HepG2 (cell line): ENCODE measurements at regions not wholly inside any gene's neighbourhood (a gene's known extent, or its start where the extent isn't known, plus 50 kb on each side); places are given as distances from the start of the nearest gene placed in this dataset.

Experiments used
- ATAC-seq: fragments of 200-7000 bp; cut with Tn5 transposase; 3 replicates; pipeline ENCODE4 v1.9.1; 2020; ENCODE audit warnings: mild to moderate bottlenecking, moderate library complexity
- BruUV-seq: library from RNA; stranded (reverse); fragments of 400-500 nt; replicated peaks from 2 replicates; lab custom pipeline; 2021; lab: Mats Ljungman, UMichigan
- CTCF ChIA-PET: fragments of 300-600 bp; formaldehyde crosslinking; extraction: SDS; loops from one replicate; lab custom pipeline; 2021; ENCODE audit warnings: low total read pairs, inconsistent platforms, low intra/inter-chr PET ratio; lab: Yijun Ruan, JAX
- POLR2A ChIA-PET: fragments of 350-600 bp; sonication (Branson Sonifier 250); formaldehyde crosslinking; loops from one replicate; lab custom pipeline; 2020; ENCODE audit warnings: antibody characterized with exemption, inconsistent platforms; lab: Yijun Ruan, JAX
- DNase-seq: peaks from one replicate; pipeline ENCODE4 v3.0.0-alpha.2; 2015; ENCODE audit warnings: low spot score
- FAIRE-seq: peaks from 3 replicates; lab custom pipeline; 2011; peaks lifted over from hg19 to GRCh38; lab: Jason Lieb, UNC
- H2AFZ ChIP-seq: one replicate; pipeline ENCODE4 v1.6.1; 2011; ENCODE audit warnings: low read length, inconsistent platforms
- H3K27ac ChIP-seq: fragments of 300-600 bp; 3 replicates; pipeline ENCODE4 v1.8.0; 2011; ENCODE audit warnings: mixed run types, mild to moderate bottlenecking, mixed read lengths, low read length, inconsistent platforms; ENCODE audit not compliant: insufficient read depth; ENCODE audit errors: extremely low read length
- H3K27me3 ChIP-seq, 2 experiments: fragments of 200-600 bp in 1 of 2; 2 replicates in 1 of 2; 3 replicates in 1 of 2; pipeline versions ENCODE4 v1.6.0 to v1.8.0; 2011; ENCODE audit warnings: low read length in 2 of 2, mild to moderate bottlenecking in 2 of 2, moderate library complexity in 2 of 2, inconsistent platforms in 1 of 2; ENCODE audit not compliant: insufficient read depth in 2 of 2, control insufficient read depth in 1 of 2
- H3K36me3 ChIP-seq, 2 experiments: fragments of 200-600 bp in 1 of 2; replicated peaks in 1 of 2; 2 replicates in 1 of 2; 3 replicates in 1 of 2; pipeline versions ENCODE4 v1.5.1 to v1.8.0; 2011; ENCODE audit warnings: low read length in 2 of 2, inconsistent platforms in 1 of 2; ENCODE audit not compliant: insufficient read depth in 2 of 2, control insufficient read depth in 1 of 2
- H3K4me1 ChIP-seq: 2 replicates; pipeline ENCODE4 v1.5.1; 2012; ENCODE audit warnings: low read length, inconsistent platforms; ENCODE audit not compliant: insufficient read depth
- H3K4me2 ChIP-seq: 2 replicates; pipeline ENCODE4 v1.6.0; 2011; ENCODE audit warnings: low read depth, low read length, inconsistent platforms
- H3K4me3 ChIP-seq, 3 experiments: fragments of 200-600 bp in 1 of 3; sonication (generic), shearing (Covaris generic) in 1 of 3; replicated peaks in 1 of 3; 2 replicates each; pipeline ENCODE4 v1.5.1; 2011 to 2016; ENCODE audit warnings: low read length in 3 of 3, inconsistent platforms in 2 of 3, low read depth in 2 of 3, mild to moderate bottlenecking in 2 of 3, control low read depth in 1 of 3, mixed read lengths in 1 of 3; ENCODE audit not compliant: insufficient read depth in 1 of 3
- H3K79me2 ChIP-seq: one replicate; pipeline ENCODE4 v1.6.1; 2011; ENCODE audit warnings: low read length, inconsistent platforms; ENCODE audit not compliant: insufficient read depth
- H3K9ac ChIP-seq: 2 replicates; pipeline ENCODE4 v1.6.0; 2011; ENCODE audit warnings: mild to moderate bottlenecking, low read depth, low read length, inconsistent platforms; ENCODE audit not compliant: insufficient read depth
- H3K9me3 ChIP-seq: 2 replicates; pipeline ENCODE4 v1.5.1; 2012; ENCODE audit warnings: mild to moderate bottlenecking, low read length
- H4K20me1 ChIP-seq: 2 replicates; pipeline ENCODE4 v1.6.0; 2011; ENCODE audit warnings: inconsistent platforms, mild to moderate bottlenecking, low read length, moderate library complexity; ENCODE audit not compliant: insufficient read depth
- FOSL2 ChIP-seq: sonication (generic); formaldehyde crosslinking; IDR thresholded peaks from 2 replicates; pipeline ENCODE4 v1.4.0; 2020; ENCODE audit warnings: missing genetic modification reagents
- FOXO1 ChIP-seq: sonication (generic); formaldehyde crosslinking; IDR thresholded peaks from 2 replicates; pipeline ENCODE4 v1.4.0; 2020; ENCODE audit warnings: missing genetic modification reagents
- IRX3 ChIP-seq: sonication (generic); formaldehyde crosslinking; IDR thresholded peaks from 2 replicates; pipeline ENCODE4 v1.8.1; 2023; ENCODE audit warnings: mild to moderate bottlenecking, low read depth, missing genetic modification reagents, borderline replicate concordance
- KAT2B ChIP-seq: fragments of 150-350 bp; IDR thresholded peaks from 2 replicates; pipeline ENCODE4 v1.6.1; 2014; ENCODE audit warnings: low read depth, low read length, borderline replicate concordance
- MTA3 ChIP-seq: sonication (generic); formaldehyde crosslinking; IDR thresholded peaks from 2 replicates; pipeline ENCODE4 v1.4.0; 2020; ENCODE audit warnings: missing genetic modification reagents
- MYPOP ChIP-seq: sonication (generic); formaldehyde crosslinking; IDR thresholded peaks from 2 replicates; pipeline ENCODE4 v1.8.1; 2023; ENCODE audit warnings: mild to moderate bottlenecking, moderate library complexity, missing genetic modification reagents
- NCOA2 ChIP-seq: sonication (generic); formaldehyde crosslinking; IDR thresholded peaks from 2 replicates; pipeline ENCODE4 v1.8.0; 2022; ENCODE audit warnings: inconsistent platforms
- NR2C2 ChIP-seq: sonication (generic); formaldehyde crosslinking; IDR thresholded peaks from 2 replicates; pipeline ENCODE4 v1.4.0; 2020; ENCODE audit warnings: missing genetic modification reagents, mild to moderate bottlenecking, moderate library complexity, borderline replicate concordance
- RBFOX2 ChIP-seq: fragments of 200-400 bp; formaldehyde crosslinking; IDR thresholded peaks from 2 replicates; pipeline ENCODE4 v1.6.1; 2017; ENCODE audit warnings: low read depth, mild to moderate bottlenecking, low read length
- SAFB2 ChIP-seq: sonication (generic); formaldehyde crosslinking; IDR thresholded peaks from 2 replicates; pipeline ENCODE4 v1.5.1; 2020; ENCODE audit warnings: missing genetic modification reagents, low read depth, mild to moderate bottlenecking, borderline replicate concordance
- SCMH1 ChIP-seq: sonication (generic); formaldehyde crosslinking; IDR thresholded peaks from 2 replicates; pipeline ENCODE4 v1.9.0; 2021; ENCODE audit warnings: missing genetic modification reagents, mild to moderate bottlenecking, borderline replicate concordance
- ZGPAT ChIP-seq: IDR thresholded peaks from 2 replicates; pipeline ENCODE4 v1.6.1; 2016; ENCODE audit warnings: mild to moderate bottlenecking
- ZMAT5 ChIP-seq: sonication (generic); formaldehyde crosslinking; IDR thresholded peaks from 2 replicates; pipeline ENCODE4 v1.5.0; 2020; ENCODE audit warnings: mild to moderate bottlenecking, low read depth, missing genetic modification reagents, borderline replicate concordance
- ZNF432 ChIP-seq: sonication (generic); formaldehyde crosslinking; IDR thresholded peaks from 2 replicates; pipeline ENCODE4 v1.5.0; 2020; ENCODE audit warnings: missing genetic modification reagents, mild to moderate bottlenecking, borderline replicate concordance
- ZNF570 ChIP-seq: sonication (generic); formaldehyde crosslinking; IDR thresholded peaks from 2 replicates; pipeline ENCODE4 v1.4.0; 2020; ENCODE audit warnings: mild to moderate bottlenecking, missing genetic modification reagents, borderline replicate concordance
- WGBS: methylation state at CpG from one replicate; pipeline ENCODE4 v1.1.6; 2017; ENCODE audit warnings: low lambda C conversion rate; 5-methylcytosine and 5-hydroxymethylcytosine counted together
- in situ Hi-C: cut with HindIII; loops from 2 replicates; pipeline ENCODE4 v1.10.0; 2017; ENCODE audit warnings: low pct_unique_long_range_greater_than_20kb; ENCODE audit not compliant: extremely low pct_ligation_motif_present
- intact Hi-C: fragments of 100-400 bp; cut with micrococcal nuclease; formaldehyde crosslinking; loops from one replicate; pipeline ENCODE4 v1.10.0; 2022; ENCODE audit not compliant: unreplicated experiment

GRCh38 chr3:64815789-64816188, 128.0 kb upstream of the ADAMTS9 start:
- no peak overlapping the region for H2AFZ ChIP-seq
- H3K4me3 ChIP-seq, result no peak overlapping the region
- H3K36me3 ChIP-seq, result no peaks in the 10 kb centered on the region
- ATAC-seq (no peak), DNase-seq (no peak), FAIRE-seq (no peak)
- in situ Hi-C loops, result no loop called here
- 12% methylated on average over 4 of the region's 4 CpGs for WGBS
- H3K4me2 ChIP-seq, result no peak overlapping the region
- H4K20me1 ChIP-seq, result no peaks in the 10 kb centered on the region
- H3K9me3 ChIP-seq, result no peaks in the 10 kb centered on the region
- BruUV-seq, result no TSS peak
- intact Hi-C loops, result no loop called here
- POLR2A ChIA-PET, result no interaction called here
- CTCF ChIA-PET, result no interaction called here
- no peak overlapping the region for H3K9ac ChIP-seq
- H3K4me1 ChIP-seq, result no peaks in the 10 kb centered on the region
- no peaks in the 10 kb centered on the region for H3K79me2 ChIP-seq
- TF ChIP-seq NR2C2 (CRISPR knock-in tag) (no peak), ZNF570 (CRISPR knock-in tag) (no peak), MTA3 (CRISPR knock-in tag) (no peak), MYPOP (no peak), ZGPAT (CRISPR knock-in tag) (no peak), SCMH1 (CRISPR knock-in tag) (no peak), ZNF432 (CRISPR knock-in tag) (no peak), FOSL2 (CRISPR knock-in tag) (no peak), IRX3 (no peak), NCOA2 (no peak), RBFOX2 (no peak), FOXO1 (CRISPR knock-in tag) (no peak), SAFB2 (CRISPR knock-in tag) (no peak), ZMAT5 (no peak), KAT2B (no peak)
- no peak overlapping the region for H3K27ac ChIP-seq
- H3K27me3 ChIP-seq, result no peaks in the 10 kb centered on the region
